Activated naive CD8-positive, alpha-beta T cell treated with anti-CD3 and anti-CD28 coated beads for 36 hours (primary cell): ENCODE measurements at regions not wholly inside any gene's neighbourhood (a gene's known extent, or its start where the extent isn't known, plus 50 kb on each side); places are given as distances from the start of the nearest gene placed in this dataset.

Experiments
- DNase-seq: peaks from one replicate; pipeline ENCODE4 v3.0.0; 2021
- H3K27ac Mint-ChIP-seq: one replicate; pipeline ENCODE4 v1.8.0; 2022; ENCODE audit warnings: mild to moderate bottlenecking, moderate library complexity, mixed read lengths
- H3K27me3 Mint-ChIP-seq: one replicate; pipeline ENCODE4 v1.8.0; 2022; ENCODE audit warnings: mild to moderate bottlenecking, mixed read lengths
- H3K36me3 Mint-ChIP-seq: one replicate; pipeline ENCODE4 v1.8.0; 2021; ENCODE audit warnings: mild to moderate bottlenecking, mixed read lengths
- H3K4me1 Mint-ChIP-seq: one replicate; pipeline ENCODE4 v1.8.0; 2021; ENCODE audit warnings: mixed read lengths
- H3K4me3 Mint-ChIP-seq: one replicate; pipeline ENCODE4 v1.8.0; 2022; ENCODE audit warnings: mild to moderate bottlenecking, moderate library complexity, mixed read lengths
- H3K9me3 Mint-ChIP-seq: one replicate; pipeline ENCODE4 v1.8.0; 2022; ENCODE audit warnings: mixed read lengths

DNA sequence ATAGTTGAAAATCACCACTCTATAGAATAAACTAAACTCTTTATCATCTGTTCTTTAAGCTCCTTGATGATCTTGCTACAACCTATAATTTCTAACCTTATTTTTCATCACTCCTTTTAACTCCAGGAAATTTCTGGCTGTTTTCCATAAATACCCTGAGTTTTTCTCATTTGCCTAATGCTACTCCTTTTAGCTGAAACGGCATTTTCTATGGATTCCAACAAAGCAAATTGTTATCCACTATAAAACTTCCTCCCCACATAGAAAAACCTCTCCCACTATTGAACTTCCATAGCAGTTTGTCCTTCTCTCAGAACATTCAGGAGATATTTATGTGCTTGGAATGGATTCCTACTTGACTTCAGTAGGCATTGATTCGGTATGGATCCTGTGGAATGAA is 122.8 kb downstream of the SLC41A2 start:
- Mint-ChIP-seq H3K27me3 (no peaks in the 10 kb centered on the region), H3K9me3 (no peaks in the 10 kb centered on the region), H3K4me3 (no peak overlapping the region), H3K36me3 (no peaks in the 10 kb centered on the region), H3K4me1 (no peaks in the 10 kb centered on the region), H3K27ac (no peak overlapping the region)
- DNase-seq: no peak

DNA sequence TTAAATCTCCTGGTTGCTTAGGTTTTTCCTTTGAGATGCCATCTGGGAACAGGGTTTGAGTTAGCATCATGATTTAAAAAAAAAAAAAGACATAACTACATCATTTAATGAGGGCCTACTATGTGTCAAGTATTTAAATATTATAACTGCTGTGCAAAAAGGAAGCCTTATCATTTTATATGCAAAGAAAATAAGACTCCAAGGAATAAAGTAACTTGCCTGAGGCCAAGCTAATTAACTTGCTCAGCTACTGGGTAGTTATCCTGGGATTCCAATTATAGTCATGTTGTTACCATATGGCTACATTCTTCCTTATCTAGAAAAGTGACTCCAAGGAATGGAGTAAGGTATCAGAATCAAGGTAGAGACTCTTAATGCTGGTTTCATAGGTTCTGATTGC is 123.5 kb downstream of the SLC41A2 start:
- H3K9me3 Mint-ChIP-seq: no peaks in the 10 kb centered on the region
- H3K4me1 Mint-ChIP-seq: no peaks in the 10 kb centered on the region
- H3K4me3 Mint-ChIP-seq: no peak overlapping the region
- H3K27me3 Mint-ChIP-seq: no peaks in the 10 kb centered on the region
- H3K27ac Mint-ChIP-seq: no peak overlapping the region
- no peak for DNase-seq
- H3K36me3 Mint-ChIP-seq: no peaks in the 10 kb centered on the region

DNA sequence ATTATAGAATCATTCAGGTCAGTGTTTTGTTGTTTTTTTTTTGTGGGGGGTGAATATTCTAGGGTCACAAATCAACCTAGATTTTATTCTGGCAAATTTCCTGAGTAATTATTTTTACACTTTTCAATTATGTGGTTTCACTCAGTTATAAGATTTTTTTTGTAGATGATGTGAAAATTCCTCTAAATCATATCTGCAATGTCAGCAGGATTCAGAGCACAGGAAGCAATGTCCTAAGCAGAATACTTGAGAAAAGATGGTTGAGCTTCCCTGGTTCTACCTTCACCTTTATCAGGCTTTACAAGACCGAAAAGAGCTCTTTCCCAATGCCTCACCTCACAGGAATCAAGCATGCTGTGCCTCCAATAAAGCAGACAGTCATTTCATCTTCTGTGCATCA is 124.3 kb downstream of the SLC41A2 start:
- H3K36me3 Mint-ChIP-seq: no peaks in the 10 kb centered on the region
- H3K27ac Mint-ChIP-seq: no peak overlapping the region
- no peak for DNase-seq
- no peak overlapping the region for H3K4me3 Mint-ChIP-seq
- no peaks in the 10 kb centered on the region for H3K27me3 Mint-ChIP-seq
- H3K4me1 Mint-ChIP-seq: no peaks in the 10 kb centered on the region
- no peaks in the 10 kb centered on the region for H3K9me3 Mint-ChIP-seq

DNA sequence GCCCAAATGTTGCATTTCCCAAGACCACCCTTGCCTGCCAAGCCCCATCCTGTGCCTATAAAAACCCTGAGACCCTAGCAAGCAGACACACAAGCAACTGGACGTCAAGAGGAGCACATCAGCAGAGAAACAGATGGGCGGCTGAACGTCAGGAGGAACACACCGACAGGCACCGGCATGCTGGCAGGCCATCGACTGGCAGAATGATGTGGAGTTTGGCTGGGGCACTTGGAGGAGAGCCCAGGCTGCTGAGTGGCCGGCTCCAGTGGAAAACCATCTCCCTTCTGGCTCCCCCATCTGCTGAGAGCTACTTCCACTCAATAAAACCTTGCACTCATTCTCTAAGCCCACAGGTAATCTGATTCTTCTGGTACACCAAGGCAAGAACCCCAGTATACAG is 130.1 kb downstream of the SLC41A2 start:
- H3K9me3 Mint-ChIP-seq: peaks cover 11% of the 10 kb centered on the region
- H3K27me3 Mint-ChIP-seq: no peaks in the 10 kb centered on the region
- peaks cover 7% of the 10 kb centered on the region for H3K36me3 Mint-ChIP-seq
- no peak overlapping the region for H3K27ac Mint-ChIP-seq
- H3K4me1 Mint-ChIP-seq: no peaks in the 10 kb centered on the region
- no peak for DNase-seq
- no peak overlapping the region for H3K4me3 Mint-ChIP-seq

DNA sequence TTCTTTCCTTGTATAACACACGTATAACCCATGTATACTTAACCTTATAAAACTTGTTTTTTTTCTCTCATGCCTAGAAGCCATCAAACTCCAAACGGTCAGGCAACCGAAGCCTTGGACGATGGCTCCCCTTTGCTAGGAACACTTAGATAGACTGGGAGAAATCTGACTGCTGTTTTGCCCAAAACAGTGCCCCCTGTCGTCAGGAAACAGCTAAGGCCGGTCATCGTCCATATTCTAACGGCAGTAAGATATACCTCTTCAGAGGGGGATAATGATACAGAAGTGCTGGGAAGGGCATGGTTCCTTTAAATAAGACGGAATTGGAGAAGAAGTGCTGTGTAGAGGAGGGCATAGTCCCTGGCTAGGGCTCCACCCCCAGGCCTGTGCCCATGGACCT is 130.5 kb downstream of the SLC41A2 start:
- Mint-ChIP-seq H3K4me3 (no peak overlapping the region), H3K27ac (no peak overlapping the region), H3K36me3 (peaks cover 7% of the 10 kb centered on the region), H3K4me1 (peaks cover 4% of the 10 kb centered on the region), H3K27me3 (no peaks in the 10 kb centered on the region), H3K9me3 (peaks cover 11% of the 10 kb centered on the region)
- DNase-seq: no peak

DNA sequence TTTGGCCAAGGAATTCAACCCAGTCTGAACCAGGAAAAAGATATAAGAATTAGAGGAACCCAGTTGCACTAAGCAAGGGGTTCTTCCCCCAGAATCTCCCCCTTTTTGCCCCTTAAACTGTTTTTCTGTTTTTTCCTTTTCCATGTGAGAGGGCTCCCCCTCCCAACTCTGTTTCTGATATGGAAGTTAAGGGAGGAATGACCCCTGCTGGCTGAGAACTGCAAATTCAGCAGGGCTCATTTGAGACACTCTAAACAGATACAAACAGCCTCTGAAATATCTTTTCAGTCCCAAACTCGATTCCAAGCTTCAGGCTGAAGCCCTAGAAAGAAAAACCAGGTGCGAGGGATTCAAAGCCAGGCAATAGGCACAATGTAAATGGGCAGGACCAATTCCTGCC is 132.7 kb downstream of the SLC41A2 start:
- no peak for DNase-seq
- H3K9me3 Mint-ChIP-seq: peaks cover 11% of the 10 kb centered on the region
- peaks cover 6% of the 10 kb centered on the region for H3K4me1 Mint-ChIP-seq
- peaks cover 7% of the 10 kb centered on the region for H3K36me3 Mint-ChIP-seq
- no peak overlapping the region for H3K27ac Mint-ChIP-seq
- H3K27me3 Mint-ChIP-seq: no peaks in the 10 kb centered on the region
- no peak overlapping the region for H3K4me3 Mint-ChIP-seq

DNA sequence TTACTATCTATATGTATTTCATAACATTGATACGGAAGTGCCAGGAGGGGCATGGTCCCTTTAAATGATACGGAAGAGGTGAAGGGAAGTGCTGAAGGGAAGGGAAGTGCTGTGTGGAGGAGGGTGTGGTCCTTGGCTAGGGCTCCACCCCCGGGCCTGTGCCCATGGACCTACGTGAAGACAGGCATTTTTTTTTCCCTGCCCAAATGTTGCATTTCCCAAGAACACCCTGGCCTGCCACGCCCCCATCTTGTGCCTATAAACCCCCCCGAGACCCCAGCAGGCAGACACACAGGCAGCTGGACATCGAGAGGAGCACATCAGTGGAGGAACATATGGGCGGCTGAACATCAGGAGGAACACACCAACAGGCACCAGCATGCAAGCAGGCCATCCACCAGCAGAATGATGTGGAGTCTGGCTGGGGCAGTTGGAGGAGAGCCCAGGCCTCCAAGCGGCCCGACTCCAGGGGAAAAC is 134.1 kb downstream of the SLC41A2 start:
- peaks cover 7% of the 10 kb centered on the region for H3K36me3 Mint-ChIP-seq
- peaks cover 11% of the 10 kb centered on the region for H3K9me3 Mint-ChIP-seq
- no peaks in the 10 kb centered on the region for H3K27me3 Mint-ChIP-seq
- DNase-seq: no peak
- no peak overlapping the region for H3K4me3 Mint-ChIP-seq
- H3K27ac Mint-ChIP-seq: no peak overlapping the region
- peaks cover 6% of the 10 kb centered on the region for H3K4me1 Mint-ChIP-seq

DNA sequence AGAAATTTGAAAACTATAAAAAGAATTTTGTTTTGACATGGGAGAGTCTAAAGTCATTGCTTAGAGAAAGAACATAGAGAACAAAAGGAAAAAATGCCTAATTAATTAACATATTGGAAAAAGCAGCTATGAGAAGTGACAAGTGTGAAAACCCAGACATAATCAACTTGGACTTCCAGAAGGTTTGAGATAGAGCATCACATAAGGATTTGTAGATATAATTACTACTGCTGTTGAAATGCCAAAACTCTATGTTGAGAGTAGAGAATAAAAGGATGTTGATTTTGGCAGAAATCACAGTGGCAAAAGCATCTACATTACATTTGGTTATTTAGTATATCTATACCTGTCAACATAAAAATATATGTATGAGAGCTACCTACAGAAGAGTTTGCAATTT is 135.1 kb downstream of the SLC41A2 start:
- no peaks in the 10 kb centered on the region for H3K27me3 Mint-ChIP-seq
- DNase-seq: no peak
- H3K27ac Mint-ChIP-seq: no peak overlapping the region
- H3K36me3 Mint-ChIP-seq: peaks cover 7% of the 10 kb centered on the region
- H3K9me3 Mint-ChIP-seq: peaks cover 11% of the 10 kb centered on the region
- no peak overlapping the region for H3K4me3 Mint-ChIP-seq
- peaks cover 6% of the 10 kb centered on the region for H3K4me1 Mint-ChIP-seq

DNA sequence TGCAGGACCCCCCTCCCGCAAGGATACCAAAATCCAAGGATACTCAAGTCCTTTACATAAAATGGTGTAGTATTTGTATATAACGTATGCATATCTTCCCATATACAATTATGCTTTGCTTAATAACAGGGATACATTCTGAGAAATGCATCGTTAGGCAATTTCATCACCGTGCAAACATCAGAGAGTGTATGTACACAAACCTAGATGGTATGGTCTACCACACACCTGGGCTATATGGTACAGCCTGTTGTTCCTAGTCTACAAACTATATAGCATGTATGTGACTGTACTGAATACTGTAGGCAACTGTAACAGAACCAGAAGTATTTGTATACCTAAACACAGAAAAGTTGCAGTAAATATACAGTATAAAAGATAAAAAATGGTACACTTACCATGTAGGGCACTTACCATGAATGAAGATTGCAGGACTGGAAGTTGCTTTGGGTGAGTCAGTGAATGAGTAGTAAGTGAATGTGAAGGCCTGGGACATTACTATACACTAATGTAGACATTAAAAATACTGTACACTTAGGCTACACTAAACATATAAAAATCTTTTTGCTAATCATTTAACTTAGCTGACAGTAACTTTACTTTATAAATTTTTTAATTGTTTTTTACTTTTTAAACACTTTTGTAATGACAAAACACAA is 141.1 kb downstream of the SLC41A2 start:
- Mint-ChIP-seq H3K4me1 (no peaks in the 10 kb centered on the region), H3K9me3 (no peaks in the 10 kb centered on the region), H3K4me3 (no peak overlapping the region), H3K27ac (no peak overlapping the region), H3K27me3 (no peaks in the 10 kb centered on the region), H3K36me3 (no peaks in the 10 kb centered on the region)
- DNase-seq: no peak

DNA sequence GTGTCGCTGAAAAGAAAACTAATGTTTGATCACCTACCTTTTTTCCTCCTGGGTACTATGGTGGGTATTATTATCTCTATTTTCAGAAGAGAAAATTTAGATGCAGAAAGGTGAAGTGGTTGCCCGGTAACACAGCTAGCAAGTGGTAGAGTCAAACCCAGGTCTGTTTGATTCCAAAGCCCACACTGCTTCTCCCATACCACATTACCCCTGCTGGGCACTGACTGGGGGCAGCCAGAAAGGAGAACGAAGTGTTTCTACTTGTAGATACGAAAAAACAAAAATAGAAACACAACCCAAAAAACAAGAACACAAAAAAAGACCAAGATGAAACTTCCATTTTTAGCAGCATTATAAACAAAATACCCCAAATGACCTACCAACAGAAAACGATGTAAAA is 142.2 kb downstream of the SLC41A2 start:
- Mint-ChIP-seq H3K4me1 (no peaks in the 10 kb centered on the region), H3K9me3 (no peaks in the 10 kb centered on the region), H3K4me3 (no peak overlapping the region), H3K36me3 (no peaks in the 10 kb centered on the region), H3K27me3 (no peaks in the 10 kb centered on the region), H3K27ac (no peak overlapping the region)
- no peak for DNase-seq

DNA sequence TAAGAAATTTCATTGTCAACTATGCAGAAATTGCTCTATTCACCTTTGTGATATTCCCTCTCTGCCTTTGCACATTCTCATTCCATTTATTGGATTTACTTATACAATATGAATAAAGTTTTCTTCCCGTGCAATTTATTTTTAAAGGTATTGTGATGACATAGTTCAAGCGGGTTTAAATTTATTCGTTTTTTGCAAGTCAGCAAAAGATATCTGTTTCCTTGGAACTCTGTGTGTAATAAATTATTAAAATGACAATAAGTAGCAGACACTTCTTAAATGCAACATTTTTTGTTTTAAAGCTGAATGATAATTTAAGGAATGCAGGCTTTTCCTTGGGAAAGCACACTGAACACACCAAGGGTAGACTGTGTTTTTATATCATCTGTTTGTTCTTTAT is 143.1 kb downstream of the SLC41A2 start:
- no peak overlapping the region for H3K4me3 Mint-ChIP-seq
- no peaks in the 10 kb centered on the region for H3K4me1 Mint-ChIP-seq
- no peak for DNase-seq
- H3K36me3 Mint-ChIP-seq: no peaks in the 10 kb centered on the region
- H3K27me3 Mint-ChIP-seq: no peaks in the 10 kb centered on the region
- no peak overlapping the region for H3K27ac Mint-ChIP-seq
- H3K9me3 Mint-ChIP-seq: no peaks in the 10 kb centered on the region
